HG03342 (cell line): ENCODE measurements at regions not wholly inside any gene's neighbourhood (a gene's known extent, or its start where the extent isn't known, plus 50 kb on each side); places are given as distances from the start of the nearest gene placed in this dataset.

ENCODE experiments used
- ATAC-seq: cut with Tn5 transposase; IDR thresholded peaks from one replicate; pipeline ENCODE4 v1.9.1; 2021; ENCODE audit warnings: mild to moderate bottlenecking, moderate library complexity; ENCODE audit not compliant: unreplicated experiment

- ATAC-seq = no peak
These were observed 55.3 kb upstream of the ZFP42 start for GRCh38 chr4:187940299-187940698.

DNA sequence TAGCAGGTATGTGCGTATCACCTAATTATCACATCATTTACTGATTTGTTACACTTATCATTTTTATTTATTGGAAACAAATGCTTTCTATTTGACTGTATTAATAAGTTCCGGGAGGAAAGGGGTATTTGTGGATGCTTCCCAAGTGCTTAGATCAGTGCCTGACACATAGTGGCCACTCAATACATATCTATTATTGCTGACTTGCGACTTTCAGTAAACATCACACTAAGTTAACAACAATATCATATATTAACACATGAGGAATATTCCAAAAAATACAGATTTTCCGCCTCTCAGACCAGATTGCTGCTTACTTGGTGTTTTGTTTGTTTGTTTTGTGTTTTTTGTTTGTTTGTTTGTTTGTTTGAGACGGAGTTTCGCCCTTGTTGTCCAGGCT is 52.6 kb upstream of the ZFP42 start:
- ATAC-seq = no peak

- ATAC-seq = no peak
These were observed 51.4 kb upstream of the ZFP42 start for GRCh38 chr4:187944179-187944578.
